GM21360 (cell line): ENCODE measurements at regions not wholly inside any gene's neighbourhood (a gene's known extent, or its start where the extent isn't known, plus 50 kb on each side); places are given as distances from the start of the nearest gene placed in this dataset.
A peak's percentile ranks its signal among the peaks of the same experiment; 100 is the strongest.

Source experiments
- ATAC-seq: cut with Tn5 transposase; IDR thresholded peaks from one replicate; pipeline ENCODE4 v1.9.1; 2021; ENCODE audit warnings: mild to moderate bottlenecking, moderate library complexity; ENCODE audit not compliant: unreplicated experiment

DNA sequence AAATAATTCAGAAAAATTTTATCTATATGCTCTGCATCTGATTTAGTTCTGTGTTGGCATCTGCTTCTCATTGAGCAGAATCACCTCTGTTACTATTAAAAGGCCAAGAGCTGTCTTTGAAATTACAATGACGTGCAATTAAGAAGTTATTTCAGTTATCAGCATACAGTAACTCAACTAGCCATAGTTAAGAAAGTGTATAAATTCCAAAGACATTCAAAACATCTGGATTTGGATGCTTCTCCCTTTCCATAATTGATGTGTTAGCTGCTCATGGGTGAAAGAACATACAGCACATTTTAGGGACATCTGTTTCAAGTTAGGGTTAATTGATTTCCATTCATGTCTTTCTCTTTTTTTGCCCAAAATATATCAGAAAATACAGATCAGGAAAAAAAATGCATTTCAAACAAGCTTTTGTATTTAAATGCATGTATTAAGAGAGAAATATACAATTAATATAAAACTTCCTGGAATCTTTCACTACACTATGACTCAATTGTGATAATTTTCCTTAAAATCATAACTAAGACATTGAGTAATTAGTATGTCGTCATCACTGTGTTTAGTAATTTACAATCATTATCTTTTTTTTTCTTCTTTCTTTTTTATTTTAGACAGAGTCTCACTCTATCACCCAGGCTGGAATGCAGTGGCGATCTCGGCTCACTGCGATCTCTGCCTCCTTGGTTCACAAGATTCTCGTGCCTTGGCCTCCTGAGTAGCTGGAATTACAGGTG lies 82.7 kb upstream of the MBNL1 start:
- ATAC-seq, result no peak

DNA sequence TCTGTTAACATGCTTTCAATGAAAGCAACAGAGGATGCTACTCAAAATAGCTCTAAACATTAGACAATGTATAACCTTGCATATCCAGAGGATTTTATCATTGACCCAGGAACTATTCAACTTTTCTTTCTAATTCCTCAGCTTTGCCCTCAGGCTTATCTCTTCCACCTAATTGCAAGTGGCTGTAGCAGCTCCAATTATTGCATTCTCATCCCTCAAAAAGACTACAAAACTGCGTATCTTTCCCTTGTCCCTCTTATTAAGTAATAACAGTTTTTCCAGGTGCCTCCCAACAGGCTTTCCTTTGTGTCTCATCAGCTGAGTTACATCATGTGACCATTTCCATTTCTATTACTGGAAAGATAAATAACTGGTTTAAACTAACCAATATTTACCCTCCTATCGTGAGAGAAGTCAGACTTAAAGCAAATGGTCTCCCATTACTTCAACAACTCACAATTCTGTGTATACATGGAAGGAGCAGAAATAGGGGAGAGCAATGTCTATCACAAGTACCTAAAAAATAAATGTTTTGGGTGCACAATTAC lies 78.0 kb upstream of the MBNL1 start:
- no peak for ATAC-seq

DNA sequence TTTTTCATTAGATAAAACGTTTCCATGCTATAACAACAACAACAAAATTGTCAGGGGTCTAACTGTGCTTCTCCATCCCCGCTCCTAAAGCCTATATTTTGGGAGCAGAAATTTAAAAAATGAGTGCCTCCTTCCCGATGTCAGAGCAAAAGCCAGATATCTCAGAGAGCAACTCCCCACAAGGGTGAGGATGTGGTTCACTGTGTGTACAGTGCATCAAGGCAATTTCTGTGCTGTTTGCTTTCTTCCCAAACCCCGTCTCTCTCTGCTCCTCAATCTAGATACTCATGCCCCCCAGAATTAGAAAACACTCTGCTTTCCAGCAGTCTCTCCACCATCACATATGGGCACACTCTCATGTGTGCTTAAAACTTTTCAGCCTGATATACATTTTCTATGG lies 76.7 kb upstream of the MBNL1 start:
- no peak for ATAC-seq

DNA sequence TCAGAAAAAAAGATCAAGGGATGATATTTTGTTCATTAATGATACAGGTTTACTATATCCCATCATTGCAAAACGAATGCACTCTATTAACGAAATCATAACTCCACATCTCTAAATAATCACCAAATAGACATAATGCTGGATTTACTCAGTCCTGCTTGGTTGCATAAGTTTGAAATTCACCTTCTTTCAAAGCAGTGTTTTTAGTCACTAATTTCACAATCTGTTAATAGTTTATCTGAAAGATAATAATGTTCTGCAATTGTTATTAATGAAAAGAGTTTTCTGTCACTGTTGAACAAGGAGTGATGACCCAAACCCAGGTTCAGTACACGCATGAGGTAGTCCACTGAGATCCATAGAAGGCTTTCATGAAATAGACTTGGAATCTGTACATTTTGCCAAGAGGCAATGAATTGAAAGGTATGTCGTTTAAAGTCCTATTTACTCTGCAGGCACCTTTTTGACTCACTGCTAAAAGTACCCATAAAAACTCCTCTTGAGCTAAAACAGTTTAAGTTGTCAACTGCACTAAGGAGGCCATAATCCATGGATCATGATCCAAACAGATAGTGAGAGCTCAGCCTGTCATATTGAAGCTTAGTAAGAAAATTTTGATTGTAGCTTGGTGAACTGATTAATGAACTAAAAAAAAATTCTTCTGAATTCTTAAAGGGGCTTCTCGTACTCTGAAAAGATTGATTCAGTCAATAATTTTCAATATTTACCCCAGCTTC lies 75.6 kb upstream of the MBNL1 start:
- no peak for ATAC-seq

DNA sequence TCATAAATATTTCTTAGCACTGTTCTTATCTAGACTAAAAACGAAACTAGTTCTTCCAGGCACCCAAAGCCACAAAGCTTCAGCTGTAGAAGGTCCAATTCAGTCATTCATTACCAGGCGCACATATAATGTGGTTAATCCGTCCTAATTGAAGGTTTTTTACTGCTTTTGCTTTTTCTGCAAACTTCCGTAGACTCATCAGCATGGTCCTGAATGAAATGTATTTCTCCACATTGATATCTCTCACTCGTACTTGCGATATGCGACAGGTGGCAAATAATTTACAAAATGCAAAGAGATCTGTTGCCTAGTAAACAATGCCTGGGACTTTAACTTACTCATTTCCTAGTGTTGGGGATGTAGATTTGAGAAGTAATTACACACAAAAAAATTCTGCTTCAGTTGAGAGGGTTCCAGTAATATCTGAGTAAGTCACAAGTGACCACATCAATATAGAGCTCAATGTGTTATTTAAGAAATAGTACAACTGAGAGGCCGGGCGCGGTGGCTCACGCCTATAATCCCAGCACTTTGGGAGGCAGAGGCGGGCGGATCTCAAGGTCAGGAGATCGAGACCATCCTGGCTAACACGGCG lies 75.0 kb upstream of the MBNL1 start:
- ATAC-seq, result no peak

DNA sequence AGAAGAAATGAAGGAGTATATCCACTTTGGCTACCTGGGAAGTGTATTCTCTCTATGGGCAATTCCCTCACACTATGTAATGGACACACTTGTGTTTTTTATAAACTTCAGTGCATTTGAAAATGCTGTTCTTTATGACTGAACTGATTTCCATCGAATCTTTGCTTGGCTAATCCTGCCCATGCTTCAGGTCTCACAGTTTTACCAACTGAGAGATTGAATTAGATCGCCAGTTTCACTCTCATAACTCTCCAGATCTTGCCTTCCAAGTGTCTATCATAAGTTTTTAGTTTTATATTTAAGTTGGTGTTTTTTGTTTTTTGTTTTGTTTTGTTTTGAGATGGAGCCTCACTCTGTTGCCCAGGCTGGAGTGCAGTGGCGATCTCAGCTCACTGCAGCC lies 73.5 kb upstream of the MBNL1 start:
- no peak for ATAC-seq

DNA sequence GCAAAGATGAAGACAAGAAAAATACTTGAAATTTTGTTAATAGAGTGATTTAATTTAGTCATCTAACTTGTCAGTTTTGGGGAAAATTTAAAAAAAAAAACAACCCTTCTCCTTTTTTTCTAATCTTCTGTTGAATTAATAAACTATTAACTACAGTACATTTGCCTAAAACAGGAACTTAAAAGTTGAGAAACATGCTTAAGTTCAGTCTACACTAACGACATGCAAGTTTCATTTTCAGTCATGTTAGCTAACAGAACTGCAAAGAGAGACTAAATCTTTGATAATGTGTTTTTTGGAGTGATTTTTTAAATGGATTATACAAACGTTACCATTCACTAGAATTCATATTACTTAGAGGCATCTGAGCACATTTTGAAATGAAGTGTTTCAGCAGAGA lies 71.9 kb upstream of the MBNL1 start:
- peak; percentile 36 for ATAC-seq

DNA sequence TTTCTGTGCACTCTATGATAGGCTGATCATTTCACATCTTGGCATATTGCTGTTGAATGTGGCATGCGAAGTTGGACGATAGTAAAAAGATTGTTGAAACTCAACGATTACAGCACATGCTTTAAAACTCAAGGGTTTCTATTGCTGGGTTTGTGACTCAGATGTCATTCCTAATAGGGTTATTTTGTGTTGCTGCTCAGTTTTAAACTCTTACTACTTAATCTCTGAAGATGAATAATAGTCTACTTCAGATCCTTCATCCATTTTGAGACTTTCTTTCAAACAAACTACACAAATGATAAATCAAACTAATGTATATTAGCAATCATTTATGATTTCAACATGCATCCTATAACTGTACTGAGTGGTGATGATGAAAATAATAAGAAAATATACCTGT lies 71.3 kb upstream of the MBNL1 start:
- ATAC-seq, result peak; percentile 22

DNA sequence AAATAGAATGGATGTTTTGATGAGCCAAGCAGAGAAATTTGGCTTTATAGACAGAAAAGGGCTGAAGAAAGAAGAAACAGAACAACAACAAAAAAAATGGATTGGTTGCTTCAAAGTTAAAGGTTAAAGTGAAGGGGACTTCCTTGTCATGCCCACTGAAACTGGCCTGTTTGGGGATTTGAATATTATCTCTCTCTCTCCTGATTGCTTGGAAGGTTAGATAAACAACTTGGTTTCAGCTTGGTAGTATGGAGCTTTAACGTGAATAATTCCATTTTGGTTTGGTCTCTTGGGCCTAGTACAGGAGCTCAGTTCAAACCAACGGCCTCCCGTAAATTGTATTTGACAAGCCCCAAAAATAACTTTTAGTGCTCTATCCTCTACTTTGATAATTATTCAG lies 70.8 kb upstream of the MBNL1 start:
- ATAC-seq, result no peak

DNA sequence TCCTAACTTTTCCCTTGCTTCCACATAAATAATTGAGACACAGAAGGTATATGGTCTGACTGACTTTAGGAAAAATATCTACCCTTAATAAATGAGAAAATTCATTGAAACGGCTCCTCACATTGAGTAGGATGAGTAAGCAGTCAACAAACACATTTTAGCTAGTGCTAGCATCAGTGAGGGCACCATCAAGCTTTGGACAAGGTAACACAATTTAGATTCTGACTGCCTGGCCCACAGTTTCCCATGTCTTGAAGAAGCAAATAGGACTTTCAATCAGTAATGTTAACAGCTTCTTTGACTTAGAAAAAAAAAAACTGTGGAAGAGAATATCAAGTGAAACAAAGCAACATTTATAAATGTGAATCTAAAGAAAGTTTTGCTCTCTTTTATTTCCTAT lies 70.1 kb upstream of the MBNL1 start:
- no peak for ATAC-seq

DNA sequence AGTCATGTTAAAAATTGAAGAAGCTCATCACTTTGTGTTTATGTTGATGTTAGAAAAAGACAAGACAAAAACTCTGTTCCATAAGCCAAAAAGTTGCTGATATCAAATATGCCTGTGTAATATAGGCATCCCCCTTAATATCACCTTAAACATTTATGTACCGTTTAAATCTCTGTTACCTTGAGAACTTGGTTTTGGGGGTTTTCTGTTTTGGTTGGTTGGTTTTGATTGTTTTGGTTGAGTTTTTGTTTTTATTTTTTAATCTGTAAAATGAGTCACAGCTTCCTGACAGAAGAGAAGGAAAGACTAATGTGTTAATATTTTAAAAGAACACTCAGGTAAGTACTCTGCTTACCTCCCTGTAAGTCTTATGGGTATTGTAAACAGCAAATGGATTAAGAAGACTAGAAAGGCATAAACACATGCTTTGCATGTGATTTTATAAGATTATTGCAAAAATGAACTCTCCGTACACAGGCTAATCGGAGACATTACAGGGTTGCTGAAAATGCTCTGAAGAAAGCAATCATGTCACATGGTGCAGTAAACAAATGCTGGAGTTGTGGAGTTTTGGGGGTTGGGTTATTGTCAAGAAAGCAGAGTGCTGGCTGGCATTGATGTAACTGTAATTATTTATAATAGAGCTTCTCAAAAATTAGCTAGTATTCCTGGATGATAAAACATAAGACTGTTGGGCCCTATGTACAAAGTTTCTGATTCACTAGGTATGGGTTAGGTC lies 69.5 kb upstream of the MBNL1 start:
- no peak for ATAC-seq

DNA sequence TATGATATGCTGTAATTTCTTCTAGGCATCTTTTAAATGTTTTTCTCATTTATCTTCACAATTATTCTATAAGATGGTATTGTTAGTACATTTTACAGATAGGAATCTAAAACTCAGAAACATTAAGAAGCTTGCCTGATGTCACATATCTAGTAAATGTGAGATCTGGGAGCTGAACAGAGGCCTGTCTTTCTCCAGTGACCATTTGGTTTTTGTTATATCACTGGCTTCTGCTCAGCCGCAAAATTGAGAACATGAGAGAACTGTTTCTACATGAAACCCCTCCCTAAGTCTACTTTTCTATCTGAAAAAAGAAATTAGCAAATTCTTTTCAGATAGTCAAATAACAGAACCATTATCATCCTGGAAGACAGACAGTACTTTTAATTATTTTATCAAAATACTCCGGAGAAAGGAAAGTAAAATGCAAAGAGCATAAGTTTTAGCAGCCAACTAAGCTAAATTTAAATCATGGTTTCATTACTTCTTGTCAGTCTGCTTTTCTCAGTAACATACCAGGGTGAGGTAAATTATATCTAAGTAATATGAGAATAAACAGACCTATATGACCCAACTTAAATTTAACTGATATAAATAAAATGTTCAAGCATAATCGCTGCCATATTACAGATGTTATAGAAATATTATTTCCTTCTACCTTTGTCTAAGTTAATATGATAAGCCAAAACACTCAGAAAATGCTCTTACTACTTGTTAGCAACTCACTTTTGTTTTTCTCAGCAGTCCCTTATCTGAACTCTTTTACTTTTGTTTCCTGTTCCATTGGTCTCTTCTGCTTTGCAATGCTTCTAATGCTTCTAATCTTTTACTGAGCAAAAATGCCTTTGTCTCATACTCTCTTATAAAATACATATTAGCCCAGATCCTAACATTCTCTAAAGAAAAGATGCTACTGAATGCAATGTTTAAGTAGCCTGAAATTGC lies 68.0 kb upstream of the MBNL1 start:
- ATAC-seq, result no peak

DNA sequence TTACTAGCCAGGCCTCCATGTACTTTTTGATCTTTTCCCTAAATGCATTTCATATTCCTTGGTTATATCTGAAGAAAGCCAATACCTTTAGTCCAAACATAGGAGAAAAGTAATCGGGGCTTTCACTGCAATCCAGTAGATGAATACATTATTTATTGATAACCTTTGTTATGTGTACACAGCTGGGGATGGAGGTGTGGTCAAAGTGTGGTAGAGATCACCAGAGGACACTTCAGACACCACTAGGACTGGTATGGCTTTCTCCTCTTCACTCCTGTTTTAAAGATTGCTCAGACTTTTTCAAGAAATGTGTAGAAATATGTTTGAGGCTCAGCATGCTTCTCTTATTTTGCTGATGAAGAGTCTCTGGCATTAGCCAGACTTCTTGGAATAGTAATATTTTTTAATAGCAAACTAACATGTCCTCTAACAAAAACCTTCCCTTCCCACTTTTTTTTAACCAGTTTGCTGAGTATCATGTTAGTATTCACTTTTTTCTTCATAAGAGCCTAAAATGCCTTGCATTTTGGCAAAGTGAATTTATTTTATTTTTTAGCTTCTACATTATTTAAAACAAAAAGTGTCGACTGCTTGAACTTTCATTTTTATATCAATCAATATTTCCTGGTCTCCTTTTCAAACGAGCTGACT lies 65.6 kb upstream of the MBNL1 start:
- no peak for ATAC-seq

DNA sequence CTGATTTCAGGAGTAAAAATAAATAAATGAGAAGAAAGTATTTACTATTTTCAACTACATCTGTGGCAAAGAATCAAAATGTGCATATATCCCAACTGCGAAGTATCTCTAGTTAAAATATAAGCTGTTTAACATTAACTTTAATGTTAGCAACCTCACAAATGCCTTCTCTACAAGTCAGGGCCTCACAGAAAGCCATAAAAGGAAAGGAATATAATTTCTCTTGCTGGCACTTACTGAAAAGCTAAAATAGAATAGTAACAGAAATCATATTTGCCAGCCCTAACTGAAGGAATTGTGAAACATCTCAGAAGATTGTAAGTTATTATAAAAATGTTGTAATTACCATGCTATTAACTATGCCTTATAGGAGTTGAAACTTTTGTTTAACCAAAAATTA lies 65.1 kb upstream of the MBNL1 start:
- ATAC-seq, result no peak

DNA sequence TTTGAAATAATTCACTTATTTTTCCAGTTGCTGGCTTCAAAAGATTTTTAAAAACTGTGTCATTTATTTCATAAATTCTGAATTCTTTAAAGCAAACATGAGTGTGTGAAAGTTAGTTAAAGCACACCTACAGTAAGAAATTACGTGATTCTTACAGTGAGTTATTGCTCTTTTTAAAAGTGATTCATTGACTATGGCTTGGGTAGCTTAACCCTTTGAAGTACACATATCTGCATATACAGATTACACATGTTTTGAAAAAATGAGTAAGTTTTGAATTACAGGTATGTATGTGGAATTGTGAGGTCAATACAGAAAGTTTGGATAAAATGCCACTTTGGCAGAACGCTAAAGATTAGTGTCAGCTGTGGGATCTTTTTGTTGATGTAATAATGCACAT lies 64.5 kb upstream of the MBNL1 start:
- no peak for ATAC-seq

DNA sequence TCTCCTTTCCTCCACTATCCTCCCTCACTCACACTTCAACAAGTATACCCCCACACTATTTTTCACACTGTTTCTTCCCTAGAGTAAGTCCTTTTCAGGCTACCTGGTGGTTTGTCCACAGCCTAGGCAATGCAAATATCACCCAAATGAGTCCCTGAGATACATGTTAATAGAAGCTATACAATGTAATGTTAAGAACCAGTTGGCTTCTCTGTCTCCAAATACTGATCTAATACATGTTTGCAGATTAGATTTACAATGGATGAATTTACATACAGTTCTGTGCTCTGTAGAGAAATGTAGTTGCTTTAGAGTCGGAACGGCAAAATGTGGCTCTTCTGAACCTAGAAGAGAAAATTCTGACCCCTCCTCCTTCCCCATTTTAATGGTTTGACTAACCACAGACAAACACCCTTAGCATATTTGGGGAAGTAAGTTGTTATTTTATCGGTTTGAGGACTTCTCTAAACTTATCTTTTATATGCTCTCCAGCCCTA lies 63.6 kb upstream of the MBNL1 start:
- ATAC-seq, result peak; percentile 45

DNA sequence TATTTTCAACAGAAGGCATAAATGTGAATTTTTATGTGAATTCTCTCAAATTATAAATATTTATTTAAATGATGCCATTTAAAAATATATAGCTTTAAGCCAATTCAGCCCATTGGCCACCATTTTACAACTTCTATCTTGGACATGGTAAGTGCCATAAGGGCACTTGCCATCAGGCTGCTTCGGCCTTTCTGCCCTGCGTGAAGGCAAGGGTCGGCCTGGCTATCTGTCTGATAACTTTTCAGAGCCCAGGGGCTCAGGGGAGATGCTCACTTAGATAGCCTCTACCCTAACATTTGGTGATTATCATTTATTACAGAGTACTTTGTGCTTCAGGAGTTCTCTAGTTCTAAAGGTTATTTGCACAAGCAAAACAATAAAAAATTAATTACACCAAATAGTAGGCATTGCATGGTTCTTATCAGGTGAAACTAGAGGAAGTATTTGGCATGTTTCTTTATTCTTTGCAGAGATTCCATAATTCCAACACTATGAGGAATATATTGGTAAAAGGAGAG lies 62.4 kb upstream of the MBNL1 start:
- ATAC-seq, result no peak

DNA sequence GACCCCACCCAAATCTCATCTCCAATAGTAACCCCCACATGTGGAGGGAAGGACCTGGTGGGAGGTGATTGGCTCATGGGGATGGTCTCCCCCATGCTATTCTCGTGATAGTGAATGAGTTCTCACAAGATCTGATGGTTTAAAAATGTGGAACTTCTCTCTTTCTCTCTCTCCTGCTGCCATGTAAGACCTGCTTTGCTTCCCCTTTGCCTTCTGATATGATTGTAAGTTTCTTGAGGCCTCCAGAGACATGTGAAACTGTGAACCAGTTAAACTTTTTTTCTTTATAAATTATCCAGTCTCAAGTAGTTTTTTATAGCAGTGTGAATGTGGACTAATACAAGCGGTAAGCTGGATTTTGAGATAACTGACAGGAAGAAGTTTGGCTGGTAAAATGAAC lies 60.3 kb upstream of the MBNL1 start:
- ATAC-seq, result no peak

DNA sequence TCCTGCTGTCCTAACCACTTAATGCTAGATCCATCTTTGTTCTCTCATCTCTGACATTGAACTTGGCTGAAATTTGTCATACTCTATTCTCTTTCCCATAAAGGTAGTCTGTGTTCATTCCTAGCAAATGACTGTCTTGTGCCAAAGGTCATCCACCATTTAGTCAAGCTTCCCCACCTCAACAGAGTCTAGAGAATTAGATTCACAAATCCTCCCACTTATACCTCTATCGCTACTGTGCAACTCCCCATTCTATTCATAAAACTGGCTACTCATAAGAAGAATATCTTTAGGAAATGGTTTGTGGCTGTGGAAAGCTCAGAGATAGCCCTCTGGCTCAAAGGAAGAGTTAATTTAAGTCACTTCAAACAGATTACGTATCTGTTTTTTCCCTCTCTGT lies 59.7 kb upstream of the MBNL1 start:
- ATAC-seq, result no peak
